DMS 273 (cell line): ENCODE measurements at regions not wholly inside any gene's neighbourhood (a gene's known extent, or its start where the extent isn't known, plus 50 kb on each side); places are given as distances from the start of the nearest gene placed in this dataset.

ENCODE experiments used
- DNase-seq: peaks from one replicate; lab custom pipeline; 2025; ENCODE audit not compliant: unreplicated experiment; lab: John Stamatoyannopoulos, UW

- peak; percentile 16 for DNase-seq
Observed at GRCh38 chr6:99219788-99220187, 129.7 kb downstream of the FAXC start.

- DNase-seq: no peak
Observed at GRCh38 chr6:99216959-99217358, 132.5 kb downstream of the FAXC start.

- DNase-seq: no peak
Observed at GRCh38 chr6:99195986-99196655, 153.4 kb downstream of the FAXC start.

GRCh38 chr6:99192561-99192960, 156.9 kb downstream of the FAXC start:
- DNase-seq: no peak

GRCh38 chr6:99189823-99190721, 159.4 kb downstream of the FAXC start:
- DNase-seq: no peak

- no peak for DNase-seq
Observed at GRCh38 chr6:99187429-99187828, 162.0 kb downstream of the FAXC start.

- no peak for DNase-seq
Observed at GRCh38 chr6:99186417-99186816, 163.1 kb downstream of the FAXC start.

- DNase-seq: no peak
Observed at GRCh38 chr6:99185525-99185924, 163.9 kb downstream of the FAXC start.

- DNase-seq: no peak
Observed at GRCh38 chr6:99184696-99185095, 164.8 kb downstream of the FAXC start.

GRCh38 chr6:99183066-99183465, 166.4 kb downstream of the FAXC start:
- DNase-seq: no peak

- DNase-seq: no peak
Observed at GRCh38 chr6:99181174-99181573, 168.3 kb downstream of the FAXC start.

GRCh38 chr6:99178168-99178567, 171.3 kb downstream of the FAXC start:
- DNase-seq: no peak

- no peak for DNase-seq
Observed at GRCh38 chr6:99177736-99178135, 171.7 kb downstream of the FAXC start.

GRCh38 chr6:99165838-99166237, 183.6 kb downstream of the FAXC start:
- no peak for DNase-seq

GRCh38 chr6:99152347-99152643, 197.2 kb downstream of the FAXC start:
- no peak for DNase-seq

GRCh38 chr6:99151634-99152346, 197.7 kb downstream of the FAXC start:
- DNase-seq: peak; percentile 85

GRCh38 chr6:99148761-99149160, 200.7 kb downstream of the FAXC start:
- DNase-seq: no peak

- DNase-seq: no peak
Observed at GRCh38 chr6:99148111-99148510, 200.4 kb upstream of the FBXL4 start.

- DNase-seq: peak; percentile 64
Observed at GRCh38 chr6:99147206-99147605, 199.5 kb upstream of the FBXL4 start.

GRCh38 chr6:99146711-99147110, 199.0 kb upstream of the FBXL4 start:
- DNase-seq: peak; percentile 90

- no peak for DNase-seq
Observed at GRCh38 chr6:99145738-99146137, 198.0 kb upstream of the FBXL4 start.
